AG04450 (cell line): ENCODE measurements at regions not wholly inside any gene's neighbourhood (a gene's known extent, or its start where the extent isn't known, plus 50 kb on each side); places are given as distances from the start of the nearest gene placed in this dataset.

ENCODE experiments used
- CTCF ChIA-PET: fragments of 300-600, 350-600 bp; formaldehyde crosslinking; extraction: SDS; loops from one replicate; lab custom pipeline; 2022; ENCODE audit warnings: antibody characterized with exemption, inconsistent platforms; lab: Charles Lee
- POLR2A ChIA-PET: fragments of 350-600 bp; formaldehyde crosslinking; extraction: SDS; loops from one replicate; lab custom pipeline; 2021; ENCODE audit warnings: antibody characterized with exemption, inconsistent platforms; lab: Yijun Ruan, JAX
- DNase-seq: peaks from one replicate; pipeline ENCODE4 v3.0.0-alpha.2; 2011; ENCODE audit warnings: low read depth, low spot score
- H3K27ac ChIP-seq: one replicate; pipeline ENCODE4 v1.5.1; 2012; ENCODE audit warnings: low read depth, low read length, control low read depth
- H3K27me3 ChIP-seq: one replicate; pipeline ENCODE4 v1.6.0; 2012; ENCODE audit warnings: low read length; ENCODE audit not compliant: control insufficient read depth, insufficient read depth
- H3K4me3 ChIP-seq: 2 replicates; pipeline ENCODE4 v1.5.1; 2011; ENCODE audit warnings: mild to moderate bottlenecking, low read depth, low read length, control low read depth
- H3K9me3 ChIP-seq: 2 replicates; pipeline ENCODE4 v1.5.1; 2012; ENCODE audit warnings: low read length; ENCODE audit not compliant: control insufficient read depth, insufficient read depth
- CTCF ChIP-seq: IDR thresholded peaks from 2 replicates; pipeline ENCODE4 v1.5.1; 2011; ENCODE audit warnings: low read depth, low read length, control low read depth, inconsistent platforms

- CTCF ChIA-PET, result no interaction called here
- Histone ChIP-seq H3K9me3 (peaks cover 20% of the 10 kb centered on the region), H3K4me3 (no peak overlapping the region), H3K27ac (no peak overlapping the region), H3K27me3 (no peaks in the 10 kb centered on the region)
- no peak for DNase-seq
- TF ChIP-seq CTCF, result no peak
- POLR2A ChIA-PET, result no interaction called here
Observed at GRCh38 chrX:1719270-1719669, 104.4 kb downstream of the ASMT start.

DNA sequence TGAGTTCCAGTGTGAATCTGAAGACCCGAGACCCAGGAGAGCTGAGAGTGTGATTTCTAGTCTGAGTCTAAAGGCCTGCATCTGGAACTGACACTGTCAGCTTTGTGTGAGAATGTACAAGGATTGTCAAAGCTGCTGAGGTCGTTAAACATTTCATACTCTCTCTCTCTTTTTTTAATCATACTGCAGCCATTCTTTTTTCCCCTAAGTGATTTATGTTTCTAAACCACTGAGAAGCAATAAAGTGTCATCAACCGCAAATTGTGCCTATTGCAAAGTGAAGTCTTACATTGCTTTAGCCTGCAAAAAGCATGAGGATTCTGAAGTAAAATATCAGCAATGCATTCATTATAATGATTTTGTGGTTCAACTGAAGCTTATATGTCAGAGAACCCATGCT is 106.0 kb downstream of the ASMT start:
- no peak for DNase-seq
- no peak for TF ChIP-seq CTCF
- H3K27me3 ChIP-seq, result no peaks in the 10 kb centered on the region
- ChIA-PET POLR2A (no interaction called here), CTCF (no interaction called here)
- H3K9me3 ChIP-seq, result peaks cover 16% of the 10 kb centered on the region
- H3K27ac ChIP-seq, result no peak overlapping the region
- H3K4me3 ChIP-seq, result no peak overlapping the region

- CTCF ChIA-PET, result no interaction called here
- Histone ChIP-seq H3K4me3 (no peak overlapping the region), H3K27me3 (no peaks in the 10 kb centered on the region), H3K27ac (no peak overlapping the region), H3K9me3 (peaks cover 34% of the 10 kb centered on the region)
- TF ChIP-seq CTCF, result no peak
- DNase-seq, result no peak
- POLR2A ChIA-PET, result no interaction called here
Observed at GRCh38 chrX:1725472-1725871, 110.6 kb downstream of the ASMT start.

DNA sequence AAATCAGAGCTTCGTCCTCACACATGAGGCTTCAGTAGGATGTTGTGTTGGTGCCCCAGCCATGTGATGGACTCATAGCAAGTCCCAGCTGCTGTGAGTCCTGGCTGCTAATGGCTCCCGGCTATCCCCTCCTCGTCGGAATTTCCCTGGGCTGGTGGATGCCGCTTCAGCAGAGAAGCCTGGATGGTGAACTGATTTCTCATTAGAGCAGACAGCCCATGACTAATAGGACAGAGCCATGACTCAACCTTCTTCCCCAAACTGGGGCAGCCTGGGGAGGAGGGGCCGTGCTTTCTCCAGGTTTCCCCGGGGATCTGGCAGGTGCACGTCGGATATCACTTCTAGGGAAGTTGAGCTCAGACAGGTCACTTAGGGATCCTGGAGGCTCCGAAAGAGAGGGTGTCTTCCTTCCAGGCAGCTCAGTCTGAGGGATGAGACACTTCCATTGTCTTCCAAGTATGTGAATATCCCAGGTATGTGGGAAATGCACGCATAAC is 112.7 kb downstream of the ASMT start:
- POLR2A ChIA-PET, result no interaction called here
- CTCF ChIA-PET, result no interaction called here
- H3K4me3 ChIP-seq, result no peak overlapping the region
- no peaks in the 10 kb centered on the region for H3K27me3 ChIP-seq
- no peak for TF ChIP-seq CTCF
- H3K9me3 ChIP-seq, result peaks cover 43% of the 10 kb centered on the region
- H3K27ac ChIP-seq, result no peak overlapping the region
- DNase-seq, result no peak

DNA sequence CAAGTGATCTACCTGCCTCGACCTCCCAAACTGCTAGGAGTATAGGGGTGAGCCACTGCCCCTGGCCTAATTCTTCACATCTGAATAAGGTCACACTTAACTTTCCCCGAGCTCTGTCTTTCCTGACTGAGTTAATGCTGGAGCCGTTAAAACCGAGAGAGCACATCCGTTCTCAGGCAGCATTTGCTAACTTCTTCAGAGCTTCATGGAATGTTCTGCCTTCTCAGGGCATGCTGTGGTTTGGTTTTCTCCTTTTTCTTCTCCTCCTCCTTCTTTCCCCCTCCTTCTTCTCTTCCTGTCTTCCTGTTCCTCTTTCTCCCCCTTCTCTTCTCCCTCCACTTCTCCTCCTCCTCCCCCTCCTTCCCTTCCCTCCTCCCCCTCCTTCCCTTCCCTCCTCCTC is 119.9 kb downstream of the ASMT start:
- ChIA-PET CTCF (no interaction called here), POLR2A (no interaction called here)
- Histone ChIP-seq H3K9me3 (peaks cover 68% of the 10 kb centered on the region), H3K4me3 (no peak overlapping the region), H3K27me3 (no peaks in the 10 kb centered on the region), H3K27ac (no peak overlapping the region)
- DNase-seq, result no peak
- no peak for TF ChIP-seq CTCF
